ENCODE measurements at regions not wholly inside any gene's neighbourhood (a gene's known extent, or its start where the extent isn't known, plus 50 kb on each side); places are given as distances from the start of the nearest gene placed in this dataset.

GRCh38 chr2:6228251-6228650 is 536.1 kb downstream of the SOX11 start:
- H3K4me1 Mint-ChIP-seq (ENCODE audit: unreplicated experiment), result peaks cover 6% of the 10 kb centered on the region
- no peak overlapping the region for H3K27ac Mint-ChIP-seq (ENCODE audit: unreplicated experiment)
- no peaks in the 10 kb centered on the region for H3K27me3 Mint-ChIP-seq (ENCODE audit: unreplicated experiment)
- no peak overlapping the region for H3K4me3 Mint-ChIP-seq (ENCODE audit: unreplicated experiment)
- TF ChIP-seq, protein P1, sequence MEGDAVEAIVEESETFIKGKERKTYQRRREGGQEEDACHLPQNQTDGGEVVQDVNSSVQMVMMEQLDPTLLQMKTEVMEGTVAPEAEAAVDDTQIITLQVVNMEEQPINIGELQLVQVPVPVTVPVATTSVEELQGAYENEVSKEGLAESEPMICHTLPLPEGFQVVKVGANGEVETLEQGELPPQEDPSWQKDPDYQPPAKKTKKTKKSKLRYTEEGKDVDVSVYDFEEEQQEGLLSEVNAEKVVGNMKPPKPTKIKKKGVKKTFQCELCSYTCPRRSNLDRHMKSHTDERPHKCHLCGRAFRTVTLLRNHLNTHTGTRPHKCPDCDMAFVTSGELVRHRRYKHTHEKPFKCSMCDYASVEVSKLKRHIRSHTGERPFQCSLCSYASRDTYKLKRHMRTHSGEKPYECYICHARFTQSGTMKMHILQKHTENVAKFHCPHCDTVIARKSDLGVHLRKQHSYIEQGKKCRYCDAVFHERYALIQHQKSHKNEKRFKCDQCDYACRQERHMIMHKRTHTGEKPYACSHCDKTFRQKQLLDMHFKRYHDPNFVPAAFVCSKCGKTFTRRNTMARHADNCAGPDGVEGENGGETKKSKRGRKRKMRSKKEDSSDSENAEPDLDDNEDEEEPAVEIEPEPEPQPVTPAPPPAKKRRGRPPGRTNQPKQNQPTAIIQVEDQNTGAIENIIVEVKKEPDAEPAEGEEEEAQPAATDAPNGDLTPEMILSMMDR (IDR thresholded peaks at IDR 0.05), result no peak
- H3K9me3 Mint-ChIP-seq (ENCODE audit: unreplicated experiment), result peaks cover 17% of the 10 kb centered on the region
- no peaks in the 10 kb centered on the region for H3K36me3 Mint-ChIP-seq (ENCODE audit: unreplicated experiment)
- DNase-seq (ENCODE audit: extremely low spot score, unreplicated experiment), result no peak

GRCh38 chr2:6231166-6231565 is 539.0 kb downstream of the SOX11 start:
- no peak for DNase-seq (ENCODE audit: extremely low spot score, unreplicated experiment)
- TF ChIP-seq, protein P1 (IDR thresholded peaks at IDR 0.05), result no peak
- H3K27me3 Mint-ChIP-seq (ENCODE audit: unreplicated experiment), result no peaks in the 10 kb centered on the region
- peaks cover 20% of the 10 kb centered on the region for H3K9me3 Mint-ChIP-seq (ENCODE audit: unreplicated experiment)
- H3K27ac Mint-ChIP-seq (ENCODE audit: unreplicated experiment), result no peak overlapping the region
- H3K36me3 Mint-ChIP-seq (ENCODE audit: unreplicated experiment), result no peaks in the 10 kb centered on the region
- H3K4me1 Mint-ChIP-seq (ENCODE audit: unreplicated experiment), result no peaks in the 10 kb centered on the region
- no peak overlapping the region for H3K4me3 Mint-ChIP-seq (ENCODE audit: unreplicated experiment)

DNA sequence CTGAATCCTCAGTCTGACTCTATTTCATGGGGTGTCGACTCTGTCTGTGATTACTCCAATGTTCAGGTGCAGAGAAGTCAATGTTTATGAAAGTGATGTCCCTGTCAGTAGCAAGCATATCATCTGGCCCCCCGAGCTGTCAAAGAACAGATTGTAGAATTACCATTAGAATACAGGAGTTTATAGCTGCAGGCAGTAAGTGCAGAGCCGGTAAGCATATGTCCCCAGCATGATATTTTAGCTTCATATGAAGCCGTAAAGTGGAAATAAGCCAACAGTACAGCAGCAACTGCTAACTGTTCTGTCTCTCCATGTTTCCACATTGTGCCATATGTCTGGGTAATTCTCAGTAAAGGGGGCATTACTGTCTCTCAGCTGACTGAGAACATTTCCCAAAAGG is 541.8 kb downstream of the SOX11 start:
- Mint-ChIP-seq H3K27me3 (ENCODE audit: unreplicated experiment) (no peaks in the 10 kb centered on the region), H3K27ac (ENCODE audit: unreplicated experiment) (no peak overlapping the region), H3K36me3 (ENCODE audit: unreplicated experiment) (no peaks in the 10 kb centered on the region), H3K4me1 (ENCODE audit: unreplicated experiment) (no peaks in the 10 kb centered on the region), H3K4me3 (ENCODE audit: unreplicated experiment) (no peak overlapping the region), H3K9me3 (ENCODE audit: unreplicated experiment) (peaks cover 33% of the 10 kb centered on the region)
- no peak for DNase-seq (ENCODE audit: extremely low spot score, unreplicated experiment)
- TF ChIP-seq, protein P1 (IDR thresholded peaks at IDR 0.05), result no peak

- peaks cover 31% of the 10 kb centered on the region for H3K9me3 Mint-ChIP-seq (ENCODE audit: unreplicated experiment)
- H3K4me1 Mint-ChIP-seq (ENCODE audit: unreplicated experiment), result no peaks in the 10 kb centered on the region
- H3K36me3 Mint-ChIP-seq (ENCODE audit: unreplicated experiment), result no peaks in the 10 kb centered on the region
- H3K27me3 Mint-ChIP-seq (ENCODE audit: unreplicated experiment), result no peaks in the 10 kb centered on the region
- DNase-seq (ENCODE audit: extremely low spot score, unreplicated experiment), result no peak
- TF ChIP-seq, protein P1 (IDR thresholded peaks at IDR 0.05), result no peak
- no peak overlapping the region for H3K27ac Mint-ChIP-seq (ENCODE audit: unreplicated experiment)
- no peak overlapping the region for H3K4me3 Mint-ChIP-seq (ENCODE audit: unreplicated experiment)
Measured at GRCh38 chr2:6234702-6235101, 542.5 kb downstream of the SOX11 start.

GRCh38 chr2:6236317-6236716 is 544.1 kb downstream of the SOX11 start:
- TF ChIP-seq, protein P1 (IDR thresholded peaks at IDR 0.05), result no peak
- DNase-seq (ENCODE audit: extremely low spot score, unreplicated experiment), result no peak
- Mint-ChIP-seq H3K4me1 (ENCODE audit: unreplicated experiment) (no peaks in the 10 kb centered on the region), H3K27me3 (ENCODE audit: unreplicated experiment) (no peaks in the 10 kb centered on the region), H3K9me3 (ENCODE audit: unreplicated experiment) (peaks cover 32% of the 10 kb centered on the region), H3K4me3 (ENCODE audit: unreplicated experiment) (no peak overlapping the region), H3K36me3 (ENCODE audit: unreplicated experiment) (no peaks in the 10 kb centered on the region), H3K27ac (ENCODE audit: unreplicated experiment) (no peak overlapping the region)

Data from osteocyte (in vitro differentiated cells).